SK-N-SH (cell line): ENCODE measurements at regions not wholly inside any gene's neighbourhood (a gene's known extent, or its start where the extent isn't known, plus 50 kb on each side); places are given as distances from the start of the nearest gene placed in this dataset.

ENCODE experiments used
- CTCF ChIA-PET: fragments of 300-600, 350-600 bp; formaldehyde crosslinking; extraction: SDS; loops from one replicate; lab custom pipeline; 2021; lab: Yijun Ruan, JAX
- POLR2A ChIA-PET: fragments of 350-600 bp; sonication (Branson Sonifier 250); formaldehyde crosslinking; extraction: SDS; loops from one replicate; lab custom pipeline; 2020; ENCODE audit warnings: antibody characterized with exemption, inconsistent platforms; lab: Yijun Ruan, JAX
- DNase-seq: peaks from one replicate; pipeline ENCODE4 v3.0.0; 2012
- H2AFZ ChIP-seq: fragments of 200-600 bp; sonication (generic); 2 replicates; pipeline ENCODE4 v1.8.1; 2016; ENCODE audit warnings: antibody characterized with exemption, mild to moderate bottlenecking, low read depth
- H3F3A ChIP-seq: fragments of 200-600 bp; sonication (generic); replicated peaks from 2 replicates; pipeline ENCODE3; 2016; ENCODE audit warnings: antibody characterized with exemption, mild to moderate bottlenecking; ENCODE audit not compliant: insufficient read depth
- H3K27ac ChIP-seq, 2 experiments: fragments of 200-500 bp in 1 of 2; fragments of 200-600 bp in 1 of 2; sonication (Bioruptor generic) in 1 of 2; sonication (generic), shearing (Covaris generic) in 1 of 2; 2 replicates each; pipeline versions ENCODE4 v1.5.1 to v1.6.1; 2014 to 2016; ENCODE audit warnings: low read depth in 2 of 2, inconsistent platforms in 1 of 2, low read length in 1 of 2, mild to moderate bottlenecking in 1 of 2, mixed read lengths in 1 of 2
- H3K27me3 ChIP-seq: fragments of 200-600 bp; sonication (generic), shearing (Covaris generic); 2 replicates; pipeline ENCODE4 v1.6.1; 2016; ENCODE audit warnings: mixed run types; ENCODE audit not compliant: insufficient read depth
- H3K36me3 ChIP-seq, 2 experiments: fragments of 200-500 bp in 1 of 2; fragments of 200-600 bp in 1 of 2; sonication (Bioruptor generic) in 1 of 2; sonication (generic) in 1 of 2; replicated peaks in 1 of 2; 2 replicates each; pipeline versions ENCODE3 to v1.5.1; 2014 to 2016; ENCODE audit warnings: low read length in 1 of 2, mild to moderate bottlenecking in 1 of 2; ENCODE audit not compliant: insufficient read depth in 2 of 2, control insufficient read depth in 1 of 2
- H3K4me1 ChIP-seq, 2 experiments: fragments of 200-500 bp in 1 of 2; fragments of 200-600 bp in 1 of 2; sonication (Bioruptor generic) in 1 of 2; sonication (generic), shearing (Covaris generic) in 1 of 2; 2 replicates each; pipeline versions ENCODE4 v1.5.1 to v1.6.1; 2014 to 2016; ENCODE audit warnings: low read depth in 1 of 2, low read length in 1 of 2, mixed run types in 1 of 2; ENCODE audit not compliant: insufficient read depth in 2 of 2, control insufficient read depth in 1 of 2
- H3K4me2 ChIP-seq: fragments of 200-600 bp; sonication (generic), shearing (Covaris generic); 2 replicates; pipeline ENCODE4 v1.6.1; 2017; ENCODE audit warnings: mixed run types
- H3K4me3 ChIP-seq, 2 experiments: fragments of 200-500 bp in 1 of 2; fragments of 200-600 bp in 1 of 2; sonication (Bioruptor generic) in 1 of 2; sonication (generic), shearing (Covaris generic) in 1 of 2; 2 replicates each; pipeline versions ENCODE4 v1.5.1 to v1.8.1; 2014 to 2016; ENCODE audit warnings: low read depth in 2 of 2, inconsistent platforms in 1 of 2, low read length in 1 of 2, mild to moderate bottlenecking in 1 of 2, mixed read lengths in 1 of 2, moderate library complexity in 1 of 2
- H3K79me2 ChIP-seq: fragments of 200-600 bp; sonication (generic); 2 replicates; pipeline ENCODE4 v1.8.1; 2017; ENCODE audit warnings: mild to moderate bottlenecking; ENCODE audit not compliant: insufficient read depth
- H3K9ac ChIP-seq: fragments of 200-600 bp; sonication (generic); 2 replicates; pipeline ENCODE4 v1.6.1; 2017; ENCODE audit warnings: mixed run types
- H3K9me2 ChIP-seq: fragments of 200-600 bp; sonication (generic); 2 replicates; pipeline ENCODE4 v1.6.1; 2017; ENCODE audit warnings: mixed run types
- H3K9me3 ChIP-seq: fragments of 200-600 bp; sonication (generic); 2 replicates; pipeline ENCODE4 v1.6.1; 2017; ENCODE audit warnings: mixed run types, mild to moderate bottlenecking, moderate library complexity
- H4K20me1 ChIP-seq: fragments of 200-600 bp; sonication (generic); 2 replicates; pipeline ENCODE4 v1.6.1; 2017; ENCODE audit warnings: mild to moderate bottlenecking, mixed run types; ENCODE audit not compliant: insufficient read depth
- CHD2 ChIP-seq: fragments of 150-350 bp; IDR thresholded peaks from 2 replicates; pipeline ENCODE4 v1.6.1; 2018; ENCODE audit warnings: low read length; ENCODE audit not compliant: partially characterized antibody
- EP300 ChIP-seq, 2 experiments: IDR thresholded peaks; 2 replicates each; pipeline versions ENCODE4 v1.4.0 to v1.6.1; 2012; ENCODE audit warnings: borderline replicate concordance in 1 of 2, low read depth in 1 of 2, low read length in 1 of 2
- FOXJ3 ChIP-seq: sonication (generic); formaldehyde crosslinking; IDR thresholded peaks from 2 replicates; pipeline ENCODE4 v1.5.1; 2020; ENCODE audit warnings: mild to moderate bottlenecking, missing genetic modification reagents
- FOXM1 ChIP-seq: IDR thresholded peaks from 2 replicates; pipeline ENCODE4 v1.4.0; 2012; ENCODE audit warnings: low read depth, mild to moderate bottlenecking
- GABPA ChIP-seq: IDR thresholded peaks from 2 replicates; pipeline ENCODE4 v1.4.0; 2012; ENCODE audit warnings: low read depth, mild to moderate bottlenecking
- MXI1 ChIP-seq: IDR thresholded peaks from 2 replicates; pipeline ENCODE4 v1.6.1; 2012; ENCODE audit warnings: mild to moderate bottlenecking, low read depth, low read length, improper control_type of control experiment
- RFX5 ChIP-seq: IDR thresholded peaks from 2 replicates; pipeline ENCODE4 v1.6.1; 2012; ENCODE audit warnings: mild to moderate bottlenecking, improper control_type of control experiment, low read length
- SMC3 ChIP-seq: IDR thresholded peaks from 2 replicates; pipeline ENCODE4 v1.6.1; 2012; ENCODE audit warnings: low read depth, low read length, improper control_type of control experiment
- TCF12 ChIP-seq: IDR thresholded peaks from 2 replicates; pipeline ENCODE4 v1.4.0; 2012
- TEAD4 ChIP-seq: IDR thresholded peaks from 2 replicates; pipeline ENCODE4 v1.4.0; 2012; ENCODE audit warnings: mild to moderate bottlenecking, borderline replicate concordance; ENCODE audit not compliant: insufficient read depth
- WGBS: methylation state at CpG from one replicate; pipeline ENCODE4 v1.1.6; 2017; ENCODE audit warnings: low lambda C conversion rate; 5-methylcytosine and 5-hydroxymethylcytosine counted together
- TF ChIP-seq, protein P1 (sequence below): fragments of 200-600 bp; sonication (generic); IDR thresholded peaks from 2 replicates; pipeline ENCODE4 v1.6.1; 2017; ENCODE audit warnings: antibody characterized with exemption, mild to moderate bottlenecking, moderate library complexity
- TF ChIP-seq, protein P2 (sequence below): IDR thresholded peaks from 2 replicates; pipeline ENCODE4; 2012
- TF ChIP-seq, protein P3 (sequence below): IDR thresholded peaks from 2 replicates; pipeline ENCODE4 v1.4.0; 2012; ENCODE audit warnings: low read depth, borderline replicate concordance
- TF ChIP-seq, protein P4 (sequence below): fragments of 150-350 bp; IDR thresholded peaks from 2 replicates; pipeline ENCODE4 v1.6.1; 2017; ENCODE audit warnings: antibody characterized with exemption, low read length, low read depth, borderline replicate concordance

DNA sequence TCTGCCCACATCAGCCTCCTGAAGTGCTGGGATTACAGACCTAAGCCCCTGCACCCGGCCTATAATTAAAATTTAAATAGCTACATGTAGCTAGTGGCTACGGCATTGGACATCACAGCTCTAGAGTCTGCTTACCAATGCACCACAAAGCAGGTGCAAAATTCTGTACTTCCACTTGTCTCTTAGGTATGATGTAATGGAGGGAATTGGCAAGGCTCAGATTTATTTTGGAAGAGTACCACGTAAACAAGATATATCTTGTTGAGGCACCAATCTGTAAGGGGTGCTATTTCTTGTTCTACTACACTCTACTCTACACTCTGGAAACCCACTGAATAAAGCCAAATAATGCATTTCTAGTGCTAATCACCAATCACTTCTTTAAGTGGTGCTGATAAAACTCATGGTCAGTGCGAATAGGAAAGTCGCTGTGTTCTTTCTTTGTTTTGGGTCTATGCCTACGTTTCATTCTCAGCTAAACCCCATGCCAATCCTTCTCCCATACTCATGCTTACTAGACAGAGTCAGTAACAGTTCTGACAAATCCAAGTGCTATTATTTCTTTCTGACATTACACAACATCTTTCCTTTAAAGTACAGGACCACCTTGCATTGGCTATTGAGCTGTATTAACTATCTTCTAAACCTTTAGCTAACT lies 92.3 kb downstream of the GC start:
- no peak for DNase-seq
- Histone ChIP-seq H3K27ac (no peak overlapping the region), H3K9me2 (no peaks in the 10 kb centered on the region), H3K9me3 (no peaks in the 10 kb centered on the region), H3K4me3 (no peak overlapping the region), H3K27me3 (no peaks in the 10 kb centered on the region; the same call in 1 of the 2 replicates), H2AFZ (no peak overlapping the region), H3K79me2 (no peaks in the 10 kb centered on the region), H3K36me3 (no peaks in the 10 kb centered on the region), H3F3A (no peaks in the 10 kb centered on the region), H3K4me2 (no peak overlapping the region), H3K9ac (no peak overlapping the region), H3K4me1 (no peaks in the 10 kb centered on the region), H4K20me1 (no peaks in the 10 kb centered on the region)
- WGBS: 14% methylated on average over 6 of the region's 6 CpGs
- ChIA-PET POLR2A (no interaction called here), CTCF (no interaction called here)
- TF ChIP-seq CHD2 (no peak), FOXJ3 (no peak), EP300 (IDR thresholded peaks at IDR 0.05; ENCODE audit: borderline replicate concordance in 1 of 2, low read depth in 1 of 2, low read length in 1 of 2) (no peak), TCF12 (no peak), FOXM1 (no peak), SMC3 (no peak), GABPA (no peak), TEAD4 (no peak), RFX5 (no peak), MXI1 (no peak)
- TF ChIP-seq, protein P1, sequence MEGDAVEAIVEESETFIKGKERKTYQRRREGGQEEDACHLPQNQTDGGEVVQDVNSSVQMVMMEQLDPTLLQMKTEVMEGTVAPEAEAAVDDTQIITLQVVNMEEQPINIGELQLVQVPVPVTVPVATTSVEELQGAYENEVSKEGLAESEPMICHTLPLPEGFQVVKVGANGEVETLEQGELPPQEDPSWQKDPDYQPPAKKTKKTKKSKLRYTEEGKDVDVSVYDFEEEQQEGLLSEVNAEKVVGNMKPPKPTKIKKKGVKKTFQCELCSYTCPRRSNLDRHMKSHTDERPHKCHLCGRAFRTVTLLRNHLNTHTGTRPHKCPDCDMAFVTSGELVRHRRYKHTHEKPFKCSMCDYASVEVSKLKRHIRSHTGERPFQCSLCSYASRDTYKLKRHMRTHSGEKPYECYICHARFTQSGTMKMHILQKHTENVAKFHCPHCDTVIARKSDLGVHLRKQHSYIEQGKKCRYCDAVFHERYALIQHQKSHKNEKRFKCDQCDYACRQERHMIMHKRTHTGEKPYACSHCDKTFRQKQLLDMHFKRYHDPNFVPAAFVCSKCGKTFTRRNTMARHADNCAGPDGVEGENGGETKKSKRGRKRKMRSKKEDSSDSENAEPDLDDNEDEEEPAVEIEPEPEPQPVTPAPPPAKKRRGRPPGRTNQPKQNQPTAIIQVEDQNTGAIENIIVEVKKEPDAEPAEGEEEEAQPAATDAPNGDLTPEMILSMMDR: no peak
- TF ChIP-seq, protein P2, sequence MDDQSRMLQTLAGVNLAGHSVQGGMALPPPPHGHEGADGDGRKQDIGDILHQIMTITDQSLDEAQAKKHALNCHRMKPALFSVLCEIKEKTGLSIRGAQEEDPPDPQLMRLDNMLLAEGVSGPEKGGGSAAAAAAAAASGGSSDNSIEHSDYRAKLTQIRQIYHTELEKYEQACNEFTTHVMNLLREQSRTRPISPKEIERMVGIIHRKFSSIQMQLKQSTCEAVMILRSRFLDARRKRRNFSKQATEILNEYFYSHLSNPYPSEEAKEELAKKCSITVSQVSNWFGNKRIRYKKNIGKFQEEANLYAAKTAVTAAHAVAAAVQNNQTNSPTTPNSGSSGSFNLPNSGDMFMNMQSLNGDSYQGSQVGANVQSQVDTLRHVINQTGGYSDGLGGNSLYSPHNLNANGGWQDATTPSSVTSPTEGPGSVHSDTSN: no peak
- TF ChIP-seq, protein P3, sequence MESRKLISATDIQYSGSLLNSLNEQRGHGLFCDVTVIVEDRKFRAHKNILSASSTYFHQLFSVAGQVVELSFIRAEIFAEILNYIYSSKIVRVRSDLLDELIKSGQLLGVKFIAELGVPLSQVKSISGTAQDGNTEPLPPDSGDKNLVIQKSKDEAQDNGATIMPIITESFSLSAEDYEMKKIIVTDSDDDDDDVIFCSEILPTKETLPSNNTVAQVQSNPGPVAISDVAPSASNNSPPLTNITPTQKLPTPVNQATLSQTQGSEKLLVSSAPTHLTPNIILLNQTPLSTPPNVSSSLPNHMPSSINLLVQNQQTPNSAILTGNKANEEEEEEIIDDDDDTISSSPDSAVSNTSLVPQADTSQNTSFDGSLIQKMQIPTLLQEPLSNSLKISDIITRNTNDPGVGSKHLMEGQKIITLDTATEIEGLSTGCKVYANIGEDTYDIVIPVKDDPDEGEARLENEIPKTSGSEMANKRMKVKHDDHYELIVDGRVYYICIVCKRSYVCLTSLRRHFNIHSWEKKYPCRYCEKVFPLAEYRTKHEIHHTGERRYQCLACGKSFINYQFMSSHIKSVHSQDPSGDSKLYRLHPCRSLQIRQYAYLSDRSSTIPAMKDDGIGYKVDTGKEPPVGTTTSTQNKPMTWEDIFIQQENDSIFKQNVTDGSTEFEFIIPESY: no peak
- TF ChIP-seq, protein P4, sequence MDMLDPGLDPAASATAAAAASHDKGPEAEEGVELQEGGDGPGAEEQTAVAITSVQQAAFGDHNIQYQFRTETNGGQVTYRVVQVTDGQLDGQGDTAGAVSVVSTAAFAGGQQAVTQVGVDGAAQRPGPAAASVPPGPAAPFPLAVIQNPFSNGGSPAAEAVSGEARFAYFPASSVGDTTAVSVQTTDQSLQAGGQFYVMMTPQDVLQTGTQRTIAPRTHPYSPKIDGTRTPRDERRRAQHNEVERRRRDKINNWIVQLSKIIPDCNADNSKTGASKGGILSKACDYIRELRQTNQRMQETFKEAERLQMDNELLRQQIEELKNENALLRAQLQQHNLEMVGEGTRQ: no peak
